HG03378 (cell line): ENCODE measurements at regions not wholly inside any gene's neighbourhood (a gene's known extent, or its start where the extent isn't known, plus 50 kb on each side); places are given as distances from the start of the nearest gene placed in this dataset.

ENCODE experiments used
- ATAC-seq: cut with Tn5 transposase; IDR thresholded peaks from one replicate; pipeline ENCODE4 v1.9.1; 2021; ENCODE audit warnings: mild to moderate bottlenecking, moderate library complexity; ENCODE audit not compliant: unreplicated experiment

- ATAC-seq: no peak
These were observed 1658.0 kb downstream of the STIM2 start for GRCh38 chr4:28518561-28519165.

GRCh38 chr4:28523681-28524190 is 1663.1 kb downstream of the STIM2 start:
- no peak for ATAC-seq

- no peak for ATAC-seq
These were observed 1675.5 kb downstream of the STIM2 start for GRCh38 chr4:28536124-28536523.

GRCh38 chr4:28545986-28546385 is 1685.3 kb downstream of the STIM2 start:
- no peak for ATAC-seq

- ATAC-seq: no peak
These were observed 1687.5 kb downstream of the STIM2 start for GRCh38 chr4:28548136-28548535.

- no peak for ATAC-seq
These were observed 1688.0 kb downstream of the STIM2 start for GRCh38 chr4:28548594-28548993.

GRCh38 chr4:28555866-28556265 is 1695.2 kb downstream of the STIM2 start:
- no peak for ATAC-seq

- no peak for ATAC-seq
These were observed 1697.1 kb downstream of the STIM2 start for GRCh38 chr4:28557755-28558154.

- ATAC-seq: no peak
These were observed 1698.3 kb downstream of the STIM2 start for GRCh38 chr4:28558895-28559294.

- ATAC-seq: no peak
These were observed 1702.3 kb downstream of the STIM2 start for GRCh38 chr4:28562913-28563312.

- ATAC-seq: no peak
These were observed 1704.8 kb downstream of the STIM2 start for GRCh38 chr4:28565396-28565795.

GRCh38 chr4:28600958-28601357 is 1740.3 kb downstream of the STIM2 start:
- no peak for ATAC-seq

GRCh38 chr4:28621591-28621990 is 1761.0 kb downstream of the STIM2 start:
- ATAC-seq: no peak

- ATAC-seq: no peak
These were observed 1776.3 kb downstream of the STIM2 start for GRCh38 chr4:28636971-28637370.

- no peak for ATAC-seq
These were observed 1779.1 kb downstream of the STIM2 start for GRCh38 chr4:28639747-28640146.

GRCh38 chr4:28654618-28655017 is 1794.0 kb downstream of the STIM2 start:
- ATAC-seq: no peak

GRCh38 chr4:28665306-28665705 is 1804.7 kb downstream of the STIM2 start:
- ATAC-seq: no peak

GRCh38 chr4:28675582-28675981 is 1814.9 kb downstream of the STIM2 start:
- no peak for ATAC-seq

- no peak for ATAC-seq
These were observed 1817.2 kb downstream of the STIM2 start for GRCh38 chr4:28677808-28678207.

GRCh38 chr4:28682847-28683246 is 1822.2 kb downstream of the STIM2 start:
- no peak for ATAC-seq

- no peak for ATAC-seq
These were observed 1826.0 kb downstream of the STIM2 start for GRCh38 chr4:28686618-28687017.

- ATAC-seq: no peak
These were observed 1830.2 kb downstream of the STIM2 start for GRCh38 chr4:28690890-28691289.

- ATAC-seq: no peak
These were observed 1841.9 kb downstream of the STIM2 start for GRCh38 chr4:28702571-28702970.
